ENCODE measurements at regions not wholly inside any gene's neighbourhood (a gene's known extent, or its start where the extent isn't known, plus 50 kb on each side); places are given as distances from the start of the nearest gene placed in this dataset.

- TF ChIP-seq MGA (IDR thresholded peaks at IDR 0.05) (peak; percentile 91), THRAP3 (IDR thresholded peaks at IDR 0.05; ENCODE audit: borderline replicate concordance) (peak; percentile 95), RBM34 (IDR thresholded peaks at IDR 0.05; ENCODE audit: borderline replicate concordance, insufficient read depth, low read length) (no peak), ETV5 (CRISPR knock-in tag; IDR thresholded peaks at IDR 0.05; ENCODE audit: low read depth) (0 out of 2 replicates have a peak, but pooled peaks have one; percentile 17), ZNF212 (CRISPR knock-in tag; IDR thresholded peaks at IDR 0.05) (0 out of 2 replicates have a peak, but pooled peaks have one; percentile 10), PRDM10 (IDR thresholded peaks at IDR 0.05; ENCODE audit: partially characterized antibody) (peak; percentile 78), ID3 (CRISPR knock-in tag; IDR thresholded peaks at IDR 0.05) (no peak), ID3 (tag; IDR thresholded peaks at IDR 0.05) (no peak), ZNF766 (CRISPR knock-in tag; conservative IDR thresholded peaks at IDR 0.05) (0 out of 2 replicates have a peak, but pooled peaks have one; percentile 50), ZNF583 (CRISPR knock-in tag; IDR thresholded peaks at IDR 0.05) (0 out of 2 replicates have a peak, but pooled peaks have one; percentile 16), TCF7 (IDR thresholded peaks at IDR 0.05; ENCODE audit: borderline replicate concordance) (0 out of 2 replicates have a peak, but pooled peaks have one; percentile 41)
Observed at GRCh38 chr1:148388260-148389026, 94.7 kb downstream of the PPIAL4G start (continued).

All from K562 (cell line).